Fibroblast of skin of left biceps (primary cell): ENCODE measurements at regions not wholly inside any gene's neighbourhood (a gene's known extent, or its start where the extent isn't known, plus 50 kb on each side); places are given as distances from the start of the nearest gene placed in this dataset.
A peak's percentile ranks its signal among the peaks of the same experiment; 100 is the strongest.

Source experiments
- DNase-seq, 2 experiments: peaks; one replicate each; pipeline ENCODE4 v3.0.0-alpha.2; 2013; ENCODE audit warnings: low read depth in 2 of 2

DNA sequence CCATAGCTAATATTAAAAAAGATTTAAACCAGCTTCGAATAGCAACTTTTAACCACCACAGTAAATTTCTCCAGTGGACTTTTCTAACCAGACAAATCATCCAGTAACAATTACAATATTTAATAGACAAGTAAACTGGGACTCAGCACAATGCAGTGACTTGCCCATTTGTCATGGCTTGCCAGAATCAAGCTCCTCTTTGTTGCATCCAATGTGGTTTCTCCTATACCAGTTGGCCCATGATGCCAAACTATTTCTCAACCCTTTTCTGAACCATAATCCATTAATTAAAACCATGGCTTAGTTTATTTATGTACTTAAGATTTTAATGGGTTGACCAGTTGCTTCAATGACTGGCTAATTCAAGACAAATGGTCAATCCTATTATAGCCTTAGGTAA, 64.4 kb downstream of the DIO2 start:
- no peak for DNase-seq

DNA sequence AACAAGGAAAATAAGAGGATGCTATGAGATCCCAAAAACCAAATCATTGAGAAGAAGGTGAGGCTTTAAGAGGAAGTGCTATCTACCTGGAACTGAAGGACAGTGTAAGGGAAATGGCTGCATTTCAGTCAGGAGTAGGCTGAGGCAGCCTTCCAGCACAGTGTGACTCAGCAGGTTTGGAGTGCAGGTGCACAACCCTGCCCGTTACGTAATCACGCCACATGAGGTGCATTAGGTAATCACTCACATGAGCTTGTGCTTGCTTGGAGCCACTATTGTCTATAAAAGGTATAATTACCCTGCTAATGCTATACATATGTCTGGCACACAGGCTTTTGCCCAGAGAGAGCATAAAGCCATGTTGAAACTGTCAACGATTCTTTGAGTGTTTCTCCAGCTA, 74.9 kb downstream of the DIO2 start:
- no peak for DNase-seq

DNA sequence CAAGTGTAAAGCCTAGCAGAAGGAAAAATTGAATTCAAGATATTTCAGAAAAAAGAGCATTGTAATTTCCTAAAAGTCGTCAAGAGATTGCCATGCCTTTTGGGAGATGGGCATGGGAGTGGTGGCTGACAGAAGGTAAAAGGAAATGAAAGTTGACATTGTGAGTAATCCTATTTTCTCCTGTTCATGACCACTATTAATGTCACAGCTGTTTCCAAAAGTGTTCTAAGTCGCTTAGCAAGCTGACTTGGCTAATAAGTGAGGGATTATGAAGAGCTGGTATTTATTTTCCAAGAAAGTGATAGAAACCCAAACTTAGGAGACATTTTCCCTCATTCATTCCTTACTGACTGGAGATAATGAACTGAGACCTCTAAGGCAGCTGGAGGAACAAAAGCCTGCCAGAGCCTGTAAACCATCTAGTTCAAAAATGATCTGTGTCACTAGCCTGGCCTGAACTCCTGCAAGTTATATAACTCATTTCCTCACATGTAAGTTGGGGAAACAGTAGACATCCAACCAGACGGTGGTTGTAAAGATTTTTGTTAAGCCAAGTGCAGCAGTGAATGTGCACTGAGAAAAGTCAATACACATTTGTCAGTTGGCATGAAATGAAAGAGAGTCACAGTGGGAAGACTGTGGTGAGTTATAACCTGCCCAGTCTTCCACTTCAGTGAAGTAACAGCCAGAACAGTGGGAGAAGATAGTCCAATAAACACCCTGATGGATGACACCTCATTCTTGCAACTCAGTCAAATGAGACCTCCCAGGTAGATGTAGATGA, 75.8 kb downstream of the DIO2 start:
- DNase-seq = no peak

DNA sequence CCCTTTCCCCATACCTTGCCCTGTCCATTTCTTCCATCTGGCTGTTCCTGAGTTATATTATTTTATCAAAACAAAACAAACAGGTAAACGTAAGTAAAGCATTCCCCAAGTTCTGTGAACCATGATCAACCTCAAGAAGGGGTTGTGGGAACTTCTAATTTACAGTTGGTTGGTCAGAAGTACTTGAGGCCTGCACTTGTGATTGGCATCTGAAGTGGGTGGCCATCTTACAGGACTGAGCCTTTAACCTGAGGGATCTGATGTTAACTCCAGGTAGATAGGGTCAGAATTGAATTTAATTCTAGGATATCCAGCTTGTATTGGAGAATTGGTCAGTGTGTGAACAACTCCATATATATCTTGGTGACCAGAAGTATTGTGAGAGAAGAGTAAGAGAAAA, 77.0 kb downstream of the DIO2 start:
- no peak for DNase-seq

DNA sequence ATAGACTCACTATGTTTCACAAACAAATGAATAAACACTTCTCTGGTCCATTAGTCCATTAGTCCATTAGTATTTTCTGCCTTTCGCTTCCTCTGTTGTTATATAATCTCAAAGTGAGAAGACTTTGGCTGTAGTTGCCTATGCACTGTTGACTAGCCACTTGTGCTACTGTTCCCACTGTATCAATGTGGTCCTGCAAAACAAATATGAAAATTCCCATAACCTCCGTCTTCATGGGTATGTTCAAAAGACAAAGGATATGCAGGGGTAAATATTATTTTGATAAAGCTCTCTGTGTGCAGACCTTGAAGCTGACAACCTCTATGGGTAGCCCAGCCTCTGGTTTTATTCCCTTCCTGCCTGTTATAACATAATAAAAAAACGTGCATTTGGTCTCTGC, 77.8 kb downstream of the DIO2 start:
- no peak for DNase-seq

DNA sequence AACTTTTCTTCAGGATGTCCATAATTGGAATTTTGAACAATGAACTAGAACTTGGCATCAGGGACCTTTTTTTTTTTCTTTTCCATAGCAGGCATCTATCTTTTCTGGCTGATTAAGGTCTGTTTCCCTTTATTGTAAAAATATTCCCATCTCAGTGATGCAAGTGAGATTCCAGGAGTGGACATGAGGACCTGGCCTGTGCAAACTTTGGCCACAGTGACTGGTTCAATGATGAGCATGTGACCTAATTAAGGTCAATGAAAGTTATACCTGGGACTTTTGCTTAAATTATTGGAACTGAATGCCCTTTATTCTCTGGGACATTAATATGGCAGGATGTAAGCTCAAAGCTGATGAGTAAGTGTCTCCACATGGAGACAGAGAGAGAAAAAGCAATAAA, 83.8 kb downstream of the DIO2 start:
- no peak for DNase-seq

DNA sequence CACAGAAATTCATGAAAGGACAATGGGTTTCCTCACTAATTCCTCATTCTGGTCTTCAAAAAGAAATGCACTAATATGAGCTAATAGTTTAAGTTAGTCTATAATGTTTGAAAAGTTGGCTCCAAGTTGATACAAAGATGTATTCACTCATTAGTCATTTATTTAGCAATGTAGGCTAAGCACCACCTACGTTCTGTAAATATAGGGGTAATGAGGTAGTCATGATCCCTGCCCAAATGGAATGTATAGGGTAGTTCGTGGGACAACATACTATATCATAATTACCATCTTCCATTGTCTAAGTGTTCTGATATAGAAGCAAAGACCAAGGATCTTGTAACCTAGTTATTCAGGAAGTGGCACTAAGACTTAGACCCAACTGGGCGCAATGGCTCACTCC, 86.5 kb downstream of the DIO2 start:
- DNase-seq = no peak

DNA sequence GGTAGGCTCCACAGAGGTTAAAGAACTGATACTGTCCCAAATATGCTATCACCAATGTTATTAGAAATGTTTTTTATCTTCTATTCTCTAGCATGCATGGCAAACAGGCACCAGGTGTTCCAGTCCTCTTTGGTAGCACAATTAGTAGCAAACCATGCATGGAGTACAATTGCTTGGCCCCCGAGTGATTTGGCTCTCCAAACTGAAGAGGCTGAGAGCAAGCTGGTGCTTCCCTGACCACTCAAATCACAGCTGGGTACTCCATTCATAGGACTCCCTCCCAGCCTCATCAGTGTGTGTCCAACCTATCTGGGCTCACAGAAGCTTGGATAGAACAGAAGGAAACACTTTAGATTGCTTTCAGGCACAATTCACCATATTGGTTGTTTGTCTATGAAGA, 93.4 kb downstream of the DIO2 start:
- DNase-seq = no peak

DNA sequence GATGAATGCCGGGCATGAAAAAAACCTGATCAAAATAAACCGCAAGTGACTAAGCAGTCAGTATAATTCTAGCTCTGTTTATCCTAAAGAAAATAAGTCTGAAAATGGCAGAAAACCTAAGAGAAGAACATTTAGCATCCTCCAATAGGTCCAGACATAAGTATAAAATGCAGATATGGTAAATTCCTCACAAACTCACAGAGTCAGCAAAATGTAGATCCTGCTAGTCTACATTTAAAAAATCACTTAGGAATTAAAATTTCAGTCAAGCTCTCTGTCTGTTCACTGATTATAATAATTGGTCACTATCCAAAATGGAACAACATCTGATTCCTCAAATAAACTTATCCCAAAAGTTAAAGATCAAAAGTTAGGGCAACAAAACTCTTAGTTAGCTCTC, 95.1 kb downstream of the DIO2 start:
- no peak for DNase-seq

DNA sequence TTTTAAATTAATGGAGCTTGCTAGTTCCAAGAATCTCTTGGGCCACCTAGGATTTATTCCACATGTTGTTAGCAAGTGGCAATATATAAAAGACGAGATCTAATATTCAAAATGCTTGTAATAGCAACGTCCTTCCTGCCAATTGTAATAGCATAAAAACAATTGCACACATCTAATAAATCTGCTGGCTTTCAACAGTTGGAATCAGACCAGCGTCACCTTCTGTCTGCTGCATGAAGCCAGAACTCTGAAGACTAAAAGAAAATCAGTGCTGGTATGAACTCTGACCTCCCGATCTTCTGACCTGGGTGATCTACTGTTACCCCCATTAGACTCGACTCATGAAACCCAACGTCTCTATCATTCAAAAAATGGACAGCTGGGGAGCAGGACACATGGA, 100.6 kb downstream of the DIO2 start:
- no peak for DNase-seq

DNA sequence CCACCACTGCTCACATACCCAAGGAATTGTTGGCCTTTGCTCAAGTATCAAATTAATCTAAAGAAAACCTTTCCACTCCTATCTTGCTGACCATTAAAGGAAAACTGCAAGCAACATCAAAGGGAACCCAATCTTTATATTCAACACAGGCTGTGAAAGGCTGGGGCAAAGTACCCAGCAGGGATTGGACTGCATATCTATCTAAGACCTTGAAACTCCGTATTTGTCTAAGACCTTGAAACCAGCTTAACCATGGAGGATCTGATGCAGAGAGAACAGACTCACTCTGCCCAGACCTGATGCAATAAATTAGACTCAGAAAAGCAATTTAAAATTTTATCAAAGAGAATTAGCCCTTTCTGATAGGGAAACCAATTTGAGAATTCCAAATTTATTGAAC, 102.2 kb downstream of the DIO2 start:
- DNase-seq = no peak

DNA sequence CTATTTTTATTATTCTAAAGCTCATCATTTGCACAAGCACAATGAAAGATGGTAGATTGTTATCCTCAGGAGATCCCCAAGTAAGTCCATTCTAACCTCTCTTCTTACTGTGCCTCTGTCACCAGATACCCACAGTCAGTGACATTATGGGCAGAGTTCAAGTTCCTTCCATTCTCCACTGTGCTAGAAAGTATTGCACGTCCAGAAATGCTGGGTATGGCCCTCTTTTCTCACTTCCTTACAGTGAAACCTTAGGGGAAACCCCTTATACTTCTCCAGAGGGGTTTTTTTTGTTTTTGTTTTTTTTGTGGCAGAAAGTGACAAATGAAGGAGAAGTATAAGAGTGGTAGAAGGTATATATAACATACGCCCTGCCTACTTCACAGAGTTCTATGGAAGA, 102.9 kb downstream of the DIO2 start:
- DNase-seq = no peak

DNA sequence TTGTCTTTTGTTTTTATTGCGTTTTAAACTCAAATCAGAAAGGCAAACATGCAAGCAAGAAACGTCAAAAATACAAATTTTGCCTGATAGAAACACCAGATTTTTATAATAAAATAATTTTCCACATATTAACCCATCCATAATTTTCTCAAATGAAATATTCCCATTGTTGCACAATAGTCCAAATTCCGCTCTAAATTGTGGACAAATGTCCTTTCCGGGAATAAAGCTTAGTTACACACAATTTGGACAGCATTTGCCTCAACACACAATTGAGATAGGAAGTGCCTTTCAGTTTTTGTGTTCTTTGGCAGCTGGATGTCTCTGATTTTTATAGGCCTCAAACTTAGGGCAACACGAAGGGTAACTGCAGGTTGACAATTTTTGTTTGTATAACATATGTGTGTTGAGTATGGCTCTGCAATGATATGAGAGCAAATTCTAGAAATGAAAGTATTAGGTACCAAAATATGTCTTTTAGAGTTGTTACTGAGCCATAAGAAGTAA, 105.8 kb downstream of the DIO2 start:
- DNase-seq = no peak

DNA sequence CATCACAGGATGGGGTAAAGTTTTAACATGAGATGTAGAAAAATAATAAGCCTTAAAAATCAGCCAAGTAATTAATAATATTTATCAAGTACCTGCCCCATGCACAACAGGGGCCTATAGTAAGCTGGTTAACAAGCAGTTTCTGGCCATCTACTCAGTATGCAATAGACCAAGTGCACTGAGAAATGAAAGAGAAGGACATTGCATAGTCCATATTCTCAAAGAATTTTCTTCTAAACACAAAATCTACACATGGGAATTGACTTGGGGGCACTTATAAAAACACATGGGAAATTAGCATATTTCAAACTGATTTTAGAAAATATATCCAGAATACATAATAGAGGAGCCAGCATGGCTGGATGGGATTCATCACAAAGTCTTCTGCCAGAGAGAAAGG, 109.5 kb downstream of the DIO2 start:
- DNase-seq = no peak

DNA sequence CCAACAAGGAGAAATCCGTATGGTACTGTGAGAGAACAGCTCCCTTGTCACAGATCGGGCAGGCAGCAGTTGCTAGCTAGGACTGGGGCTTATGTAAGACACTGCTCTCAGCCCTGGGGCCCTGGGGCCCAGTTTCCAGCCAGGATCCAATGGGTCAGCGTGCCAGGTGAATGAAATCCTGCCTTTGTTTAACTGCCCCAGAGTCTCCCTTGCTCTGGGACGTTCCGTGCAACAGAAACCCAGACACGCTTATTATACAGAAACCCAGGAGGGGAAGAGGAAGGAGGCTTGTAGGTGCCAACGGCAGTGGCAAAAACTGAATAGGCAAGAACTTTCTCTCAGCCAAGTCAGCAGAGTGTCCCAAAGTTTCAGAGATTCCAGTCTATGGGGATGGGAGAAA, 110.6 kb downstream of the DIO2 start:
- DNase-seq = no peak

DNA sequence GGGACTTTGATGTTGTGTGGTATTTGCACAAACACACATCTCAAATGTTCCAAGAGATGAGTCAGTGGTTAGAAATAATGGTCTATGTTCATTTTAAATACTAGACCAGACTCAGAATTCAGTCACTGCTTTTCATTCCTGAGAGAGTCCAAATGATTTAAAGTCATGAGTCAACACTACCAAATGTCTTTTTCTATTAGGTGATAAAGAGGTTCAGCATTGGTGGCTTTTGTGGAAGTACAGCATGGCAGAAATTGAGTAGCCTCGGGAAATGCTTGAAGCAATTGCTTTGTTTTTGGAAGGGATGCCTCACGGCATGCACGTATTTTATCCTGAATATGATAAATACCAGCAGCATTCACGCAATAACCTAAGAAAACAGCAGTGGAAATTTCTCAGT, 115.7 kb downstream of the DIO2 start:
- peak in 1 of 2 experiments; percentile 10 for DNase-seq

DNA sequence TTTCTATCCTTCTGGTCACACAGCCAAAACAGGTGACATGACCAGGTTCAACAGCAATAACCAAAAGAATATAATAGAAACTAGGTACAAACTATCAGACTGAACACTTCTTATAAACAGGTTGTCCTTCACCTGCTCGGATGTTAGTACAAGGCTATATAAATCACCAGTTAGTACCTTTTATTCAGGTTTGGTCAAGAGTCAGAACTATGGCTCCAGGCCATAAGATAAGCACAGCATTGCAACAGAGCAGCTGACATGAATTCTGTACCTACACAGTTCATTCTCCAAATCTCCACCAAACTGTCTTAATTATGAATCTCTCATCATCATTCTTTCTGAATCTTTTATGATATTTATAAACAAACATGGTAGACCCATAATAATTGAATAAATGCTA, 123.9 kb downstream of the DIO2 start:
- DNase-seq = no peak

DNA sequence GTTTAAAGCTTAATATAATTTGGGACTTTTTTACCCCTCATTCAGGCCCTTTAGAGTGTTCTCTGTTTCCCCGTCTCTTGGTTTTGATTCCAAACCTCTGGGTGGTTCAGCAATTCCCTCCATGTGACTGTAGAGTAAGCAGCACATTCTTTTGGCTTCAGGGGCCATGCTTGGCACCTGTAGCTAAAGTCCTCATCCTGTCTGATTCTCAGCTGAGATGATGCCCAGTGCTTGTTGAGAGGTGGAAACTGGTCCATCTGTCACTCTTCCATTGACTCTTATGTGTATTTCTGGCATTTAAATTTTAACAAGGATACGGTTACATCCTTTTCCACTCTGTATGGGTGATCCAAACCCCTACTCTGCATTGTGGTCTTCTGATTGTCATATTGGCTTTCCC, 127.1 kb downstream of the DIO2 start:
- no peak for DNase-seq

DNA sequence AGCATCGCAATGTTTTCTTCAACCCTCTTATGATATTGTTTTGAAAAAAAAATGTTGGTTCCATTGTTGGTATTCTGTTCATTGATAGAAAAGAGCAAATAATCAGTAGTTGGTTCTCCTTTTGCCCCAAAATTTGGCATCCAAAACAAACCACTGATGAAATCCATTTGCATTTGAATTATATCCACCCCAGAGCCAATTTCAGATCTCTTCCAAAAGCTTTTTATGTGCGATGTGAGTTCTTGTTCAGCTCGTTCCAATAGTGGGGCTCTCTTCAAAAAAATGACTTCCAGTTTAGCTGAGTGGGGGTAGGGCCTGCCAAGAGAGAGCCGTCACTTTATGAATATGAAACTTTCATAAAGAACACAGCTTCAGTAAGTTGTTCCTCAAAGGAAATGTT, 130.7 kb downstream of the DIO2 start:
- DNase-seq = no peak

DNA sequence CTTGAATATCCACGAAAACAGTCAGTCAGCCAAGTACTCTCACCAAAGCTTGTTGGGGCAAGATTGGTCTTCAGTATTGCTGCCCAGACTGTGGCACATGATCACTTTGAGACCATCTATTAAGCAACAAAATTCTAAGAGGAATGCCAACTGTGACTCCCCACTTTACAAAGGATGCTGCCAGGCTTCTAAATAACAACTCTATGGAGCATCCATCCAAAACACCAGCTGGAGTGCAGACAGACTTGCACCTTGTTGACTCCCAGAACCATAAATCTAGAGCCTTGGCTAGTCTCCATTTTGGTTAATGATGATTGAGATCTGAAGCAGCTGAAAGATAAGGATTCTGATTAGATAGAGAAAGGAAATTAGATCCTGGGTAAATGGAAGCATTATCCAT, 132.8 kb downstream of the DIO2 start:
- DNase-seq = no peak

DNA sequence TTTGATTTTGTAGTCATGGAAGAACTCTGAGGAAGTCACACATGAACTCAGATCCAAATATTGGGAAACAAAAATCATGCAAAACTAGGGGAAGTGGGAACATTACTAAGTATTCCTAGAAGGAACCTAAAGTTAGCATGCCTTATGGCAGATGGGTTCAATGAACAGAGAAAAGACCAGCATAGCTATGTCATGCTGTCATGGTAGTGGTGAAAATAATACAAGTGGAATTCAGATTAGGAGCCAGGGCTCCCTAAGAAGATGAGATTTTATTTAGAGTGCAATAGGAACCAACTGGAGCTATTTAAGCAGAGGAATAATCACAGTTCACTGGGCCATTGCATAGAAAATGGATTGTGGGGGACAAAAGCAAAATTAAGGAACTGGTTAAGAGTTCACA, 134.0 kb downstream of the DIO2 start:
- no peak for DNase-seq

DNA sequence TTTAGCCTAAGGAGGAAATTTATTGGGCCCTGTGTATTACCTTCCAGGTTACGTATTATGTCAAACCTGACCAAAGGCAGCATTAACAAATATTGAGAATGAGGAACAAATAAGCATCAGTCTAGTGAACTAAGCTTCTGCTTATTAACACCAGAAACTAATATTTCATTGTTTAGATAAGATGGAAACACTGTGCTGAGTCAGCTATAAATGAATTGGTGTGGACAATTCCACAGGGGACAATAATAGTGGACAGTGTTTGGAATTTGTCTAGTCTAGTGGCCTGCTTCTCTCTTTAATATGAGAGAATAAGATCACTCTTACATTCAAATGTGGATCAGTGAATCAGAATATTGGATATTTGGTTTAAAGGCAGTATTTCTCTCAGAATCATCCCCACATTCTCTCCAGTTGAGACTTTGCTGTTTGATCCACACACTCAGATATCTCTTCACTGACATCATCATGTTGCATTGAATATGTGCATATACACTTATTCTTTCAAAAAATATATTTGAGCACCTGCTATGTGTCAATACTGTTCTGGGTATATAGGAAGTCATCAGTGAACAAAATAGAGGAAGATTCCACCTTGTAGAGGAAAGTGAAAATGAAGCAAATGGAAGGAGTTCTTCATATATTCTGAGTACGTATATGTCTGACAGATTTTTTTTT, 136.3 kb downstream of the DIO2 start:
- no peak for DNase-seq

DNA sequence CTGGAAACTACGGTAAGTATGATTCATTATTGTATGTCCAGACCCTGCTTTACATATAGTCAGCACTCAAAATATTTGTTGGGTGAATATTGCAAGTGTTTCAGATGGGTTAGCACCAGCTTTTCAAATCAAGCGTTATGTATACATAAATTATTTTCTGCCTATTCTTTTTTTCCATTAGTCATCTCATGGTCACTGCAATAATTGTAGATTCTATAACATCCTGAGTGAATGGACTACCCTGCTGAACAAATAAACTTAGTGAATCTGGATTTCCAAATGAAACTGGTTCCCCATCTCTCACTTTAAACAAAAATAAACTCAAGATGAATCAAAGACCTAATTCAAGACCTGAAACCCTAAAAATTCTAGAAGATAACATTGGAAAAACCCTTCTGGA, 152.3 kb downstream of the DIO2 start:
- no peak for DNase-seq

DNA sequence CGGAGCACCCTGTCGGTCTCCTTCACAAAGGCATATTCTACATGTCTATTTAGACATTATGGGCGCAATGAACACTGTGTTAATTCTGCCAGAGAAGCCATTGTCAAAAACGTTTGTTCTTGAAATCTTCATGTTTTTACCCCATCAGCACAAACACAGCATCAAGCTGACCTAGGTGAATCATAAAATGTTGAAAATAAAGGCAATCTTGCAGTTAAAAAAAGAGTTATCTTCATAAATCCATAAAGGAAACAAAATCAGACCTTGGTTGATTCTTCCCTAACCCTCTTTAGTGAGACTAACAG, 154.9 kb downstream of the DIO2 start:
- DNase-seq = no peak
